Non-pigmented ciliary epithelial cell (primary cell): ENCODE measurements at regions not wholly inside any gene's neighbourhood (a gene's known extent, or its start where the extent isn't known, plus 50 kb on each side); places are given as distances from the start of the nearest gene placed in this dataset.
"Not testable (repeated sequence)": the region's sequence is repeated elsewhere in the genome, so short reads cannot be mapped to it uniquely, and the experiment has no call there.

Source experiments
- DNase-seq: peaks from one replicate; pipeline ENCODE4 v3.0.0-alpha.2; 2010; ENCODE audit warnings: low read depth

DNA sequence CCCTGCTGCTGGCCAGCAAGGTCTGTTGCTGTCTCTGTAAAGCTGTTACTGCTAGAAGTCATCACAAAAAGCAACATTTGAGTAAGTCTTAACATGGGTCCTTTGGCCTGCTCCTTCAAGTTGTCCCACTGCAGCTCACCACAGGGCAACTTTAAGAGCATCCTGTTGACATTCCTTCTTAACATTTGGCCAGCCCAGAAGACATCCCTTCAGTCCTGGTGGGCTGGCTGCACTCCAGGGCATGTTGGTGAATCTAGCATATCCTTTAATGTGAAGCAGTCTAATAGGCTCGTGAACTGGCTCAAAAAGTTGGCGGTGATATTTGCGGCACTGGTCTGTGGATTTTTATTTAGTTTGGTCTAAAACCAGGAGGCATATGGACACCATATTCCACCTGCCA, 92.2 kb upstream of the MAML3 start:
- no peak for DNase-seq

DNA sequence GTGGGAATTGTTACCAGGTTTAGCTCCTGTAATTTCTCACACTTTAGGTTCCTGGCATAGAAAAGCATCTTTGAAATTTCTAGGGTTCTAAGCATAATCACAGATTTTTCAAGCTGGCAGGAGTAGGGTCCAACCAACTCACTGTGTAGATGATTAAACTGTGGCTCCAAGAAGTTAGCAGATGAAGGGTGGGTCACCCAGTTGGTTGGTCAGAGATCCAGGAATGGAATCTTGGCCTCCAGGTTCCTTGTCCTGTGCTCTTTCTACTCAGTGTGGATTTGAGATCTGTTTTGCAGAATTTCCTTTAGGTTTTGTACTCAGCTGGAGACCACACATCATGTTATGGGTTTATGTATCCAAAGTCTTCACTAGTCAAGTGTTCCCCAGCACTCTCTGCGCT, 90.3 kb upstream of the MAML3 start:
- DNase-seq: no peak

DNA sequence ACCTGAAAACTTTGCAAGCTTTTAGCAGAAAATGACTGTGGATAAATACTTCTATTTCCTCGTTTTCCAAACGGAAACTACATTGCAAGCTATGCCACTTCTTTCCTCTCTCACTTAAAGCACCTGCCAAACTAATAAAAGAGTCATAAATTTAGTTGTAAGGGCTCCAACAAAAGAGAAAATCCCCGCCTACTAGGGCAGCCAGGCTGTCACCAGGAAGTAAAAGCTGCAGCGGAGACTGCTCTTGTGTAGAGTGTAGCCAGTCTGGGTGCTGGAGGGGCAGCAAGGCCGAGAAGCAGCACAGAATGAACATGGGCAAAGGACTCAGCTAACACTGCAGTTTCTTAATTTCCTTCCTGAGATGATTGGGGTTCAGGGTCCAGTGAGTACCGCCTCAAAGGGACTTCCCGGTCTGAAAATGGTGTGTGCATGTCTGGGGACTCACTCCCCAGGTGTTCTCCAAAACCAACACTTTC, 89.3 kb upstream of the MAML3 start:
- no peak for DNase-seq

DNA sequence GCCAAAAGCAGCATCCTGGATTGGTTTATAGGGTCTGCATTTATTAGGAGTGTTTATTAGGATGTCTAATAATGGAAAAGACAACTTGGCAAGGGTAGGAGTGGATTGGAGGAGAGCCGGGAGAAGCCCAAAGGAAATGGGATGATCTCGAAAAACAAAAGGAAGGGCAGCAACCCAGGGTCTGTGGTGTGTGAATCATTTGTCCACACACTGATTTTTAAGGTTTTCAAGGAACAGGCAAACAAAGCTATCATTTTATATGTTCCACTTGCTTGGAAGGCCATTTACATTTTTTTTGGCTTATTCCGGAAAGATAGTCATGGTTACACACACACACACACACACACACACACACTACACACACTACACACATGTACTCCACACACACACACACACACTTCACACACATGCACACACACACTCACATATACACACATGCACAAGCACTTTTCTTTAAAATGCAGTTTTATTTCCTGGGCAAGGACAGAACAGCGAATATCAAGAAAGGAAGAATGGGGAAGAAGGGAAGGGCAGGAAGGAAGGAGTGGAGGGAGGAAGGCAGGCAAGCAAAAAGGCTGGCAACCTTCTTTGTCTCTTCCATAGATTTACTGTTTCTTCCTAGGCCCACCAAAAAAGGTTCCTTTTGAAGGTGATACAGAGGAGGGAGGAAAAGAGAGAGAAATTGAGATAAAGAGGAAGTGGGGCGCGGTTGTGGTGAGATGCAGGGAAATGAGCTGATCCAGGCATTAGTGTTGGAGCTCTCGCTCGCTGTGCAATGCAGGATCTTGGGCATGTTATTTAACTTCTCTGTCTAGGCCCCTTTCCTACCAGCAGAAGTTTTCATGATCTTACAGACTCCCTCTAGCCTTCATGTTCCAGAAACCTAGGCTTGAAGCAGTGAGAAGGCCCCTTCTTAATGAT, 88.6 kb upstream of the MAML3 start:
- no peak for DNase-seq

DNA sequence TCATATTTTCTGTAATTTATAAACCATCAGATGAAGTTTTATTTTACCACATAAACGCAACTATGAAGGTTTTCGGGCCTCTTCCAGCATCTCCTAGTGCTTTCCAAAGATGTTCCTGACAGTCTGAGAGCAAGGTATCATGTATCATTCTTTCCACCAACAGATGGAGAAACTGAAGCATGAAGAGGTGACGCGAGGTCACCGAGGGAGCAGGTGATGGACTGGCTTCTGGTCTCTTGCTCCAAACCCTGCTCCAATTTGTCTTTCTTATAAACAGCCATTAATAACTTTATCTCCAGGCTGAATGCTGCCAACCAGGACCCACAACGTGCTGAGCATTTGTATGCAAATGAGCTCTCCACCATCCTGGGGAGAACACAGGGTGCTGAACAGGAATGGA, 86.3 kb upstream of the MAML3 start:
- DNase-seq: no peak

DNA sequence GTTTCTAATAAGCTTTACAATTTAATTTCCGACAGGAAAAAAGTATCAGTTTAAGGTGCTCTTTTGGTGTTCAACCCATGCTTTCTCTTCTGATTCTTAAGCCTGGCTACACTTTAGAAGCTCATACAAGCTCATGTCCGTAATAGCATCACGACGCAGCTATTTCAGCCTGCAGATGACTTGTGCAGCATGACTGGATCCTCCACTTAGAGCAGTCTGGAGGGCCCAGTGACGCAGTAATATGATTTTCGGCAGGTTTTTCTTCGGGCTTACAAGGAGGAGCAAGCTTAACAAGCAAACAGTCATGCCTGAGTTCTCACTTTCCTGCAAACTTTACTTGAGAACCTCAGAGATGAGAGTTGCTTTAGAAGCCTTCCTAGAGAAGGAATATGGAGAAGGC, 85.3 kb upstream of the MAML3 start:
- DNase-seq: no peak

DNA sequence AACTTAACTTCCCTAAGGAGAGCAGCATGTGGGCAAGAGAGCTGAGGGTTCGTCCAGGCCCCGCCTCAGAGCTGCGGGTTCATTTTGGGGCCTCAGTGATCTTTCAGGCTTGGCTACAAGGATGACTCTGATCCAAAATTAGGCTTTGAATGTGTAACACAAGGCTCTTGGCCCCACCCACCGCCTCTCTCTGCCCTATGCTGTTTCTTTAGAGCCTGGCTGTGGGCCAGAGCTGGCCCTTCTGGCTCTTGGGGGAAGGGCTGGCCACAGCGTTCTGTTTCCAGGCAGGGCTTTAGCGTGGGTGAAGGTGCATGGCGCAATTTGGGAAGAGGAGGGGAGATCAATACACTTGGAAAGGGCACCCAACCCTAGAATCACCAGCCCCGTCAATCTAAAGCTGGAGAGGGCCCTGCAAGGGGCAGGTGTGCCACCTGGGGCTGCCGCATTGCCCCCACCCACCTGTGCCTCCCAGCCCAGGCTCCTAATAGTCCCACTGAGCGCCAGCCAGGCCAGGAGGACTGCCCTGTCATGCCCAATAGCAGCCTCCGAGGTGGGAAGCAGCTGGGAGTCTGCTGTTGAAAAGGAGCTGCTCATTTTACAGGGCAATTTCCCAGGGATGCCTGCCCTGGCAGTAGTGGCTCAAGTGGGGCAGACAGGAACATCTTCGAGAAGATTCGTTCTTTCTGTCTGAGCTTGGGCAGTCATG, 84.5 kb upstream of the MAML3 start:
- no peak for DNase-seq

DNA sequence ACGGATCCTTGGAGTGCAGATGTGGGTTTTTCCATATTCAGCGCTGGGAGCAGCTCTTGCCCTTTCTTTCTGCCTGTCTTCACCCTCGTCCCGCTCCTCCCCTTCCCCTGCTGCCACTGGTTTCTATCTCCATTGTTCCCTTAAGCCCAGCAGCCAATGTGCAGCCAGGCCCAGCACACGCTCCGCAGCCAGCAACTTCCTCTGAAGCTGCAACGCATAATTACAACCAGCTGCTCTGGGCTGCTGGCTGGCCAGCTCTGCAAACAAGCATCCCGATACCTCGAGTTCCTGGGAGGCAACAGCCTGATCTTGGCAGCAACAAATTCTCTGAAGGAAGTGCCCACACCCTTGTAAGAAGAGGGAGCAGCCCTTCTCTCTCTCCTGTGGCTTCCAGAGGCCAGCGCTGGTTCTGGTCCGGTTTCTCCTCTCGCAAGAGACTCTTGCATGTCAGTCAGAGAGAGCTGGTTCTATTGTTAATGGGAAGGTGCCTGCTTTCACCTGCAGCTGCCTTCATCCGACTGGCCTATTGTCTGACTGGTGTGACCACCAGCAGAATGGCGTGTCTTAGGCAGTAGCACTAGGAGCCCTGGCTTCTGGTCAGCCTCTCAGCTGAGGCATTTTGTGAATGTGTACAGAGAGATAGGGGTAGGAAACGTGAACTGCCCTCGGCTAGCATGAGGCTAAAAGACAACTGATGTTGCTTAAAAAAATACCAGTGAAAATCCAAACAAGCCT, 83.8 kb upstream of the MAML3 start:
- DNase-seq: no peak

DNA sequence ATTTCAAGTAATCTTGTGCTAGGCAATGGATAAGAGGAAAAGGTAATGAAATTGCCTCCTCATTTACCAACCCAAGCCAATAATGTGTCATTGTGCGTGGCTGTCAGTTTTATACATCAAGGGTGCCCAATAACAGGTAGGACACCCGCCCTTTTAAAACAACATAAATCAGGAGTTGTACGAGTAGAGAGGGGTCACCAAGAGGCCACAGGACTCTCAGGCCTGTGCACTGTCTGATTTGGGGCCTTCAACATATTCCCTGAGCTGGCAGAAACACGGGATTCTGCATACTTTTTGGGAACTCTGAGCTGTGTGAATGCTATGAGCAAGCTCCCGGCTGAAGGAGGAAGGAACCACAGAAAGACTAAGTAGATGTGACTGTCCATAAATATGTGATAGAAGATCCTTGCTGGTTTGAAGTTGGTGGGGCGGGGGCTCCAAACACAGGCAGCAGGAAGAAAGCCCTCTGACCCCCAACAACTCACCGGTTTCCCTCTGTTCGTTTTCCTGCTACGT, 82.7 kb upstream of the MAML3 start:
- no peak for DNase-seq

DNA sequence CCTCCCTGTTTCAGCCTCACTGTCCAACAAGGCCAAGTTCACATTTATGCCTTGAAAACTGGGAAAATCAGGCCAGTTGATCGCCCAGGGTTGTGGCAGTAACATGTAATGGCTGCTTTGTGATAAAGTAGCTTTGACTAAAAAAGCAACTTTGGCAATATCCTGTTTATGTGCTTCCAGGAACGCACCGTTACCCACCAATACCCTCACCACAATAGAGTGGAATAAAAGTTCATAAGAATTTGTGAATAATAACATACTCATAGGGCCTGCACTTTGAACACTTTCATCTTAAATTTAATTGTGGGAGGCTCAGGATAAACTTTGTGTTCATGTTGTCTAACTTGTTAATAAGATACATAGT, 80.7 kb upstream of the MAML3 start:
- no peak for DNase-seq

DNA sequence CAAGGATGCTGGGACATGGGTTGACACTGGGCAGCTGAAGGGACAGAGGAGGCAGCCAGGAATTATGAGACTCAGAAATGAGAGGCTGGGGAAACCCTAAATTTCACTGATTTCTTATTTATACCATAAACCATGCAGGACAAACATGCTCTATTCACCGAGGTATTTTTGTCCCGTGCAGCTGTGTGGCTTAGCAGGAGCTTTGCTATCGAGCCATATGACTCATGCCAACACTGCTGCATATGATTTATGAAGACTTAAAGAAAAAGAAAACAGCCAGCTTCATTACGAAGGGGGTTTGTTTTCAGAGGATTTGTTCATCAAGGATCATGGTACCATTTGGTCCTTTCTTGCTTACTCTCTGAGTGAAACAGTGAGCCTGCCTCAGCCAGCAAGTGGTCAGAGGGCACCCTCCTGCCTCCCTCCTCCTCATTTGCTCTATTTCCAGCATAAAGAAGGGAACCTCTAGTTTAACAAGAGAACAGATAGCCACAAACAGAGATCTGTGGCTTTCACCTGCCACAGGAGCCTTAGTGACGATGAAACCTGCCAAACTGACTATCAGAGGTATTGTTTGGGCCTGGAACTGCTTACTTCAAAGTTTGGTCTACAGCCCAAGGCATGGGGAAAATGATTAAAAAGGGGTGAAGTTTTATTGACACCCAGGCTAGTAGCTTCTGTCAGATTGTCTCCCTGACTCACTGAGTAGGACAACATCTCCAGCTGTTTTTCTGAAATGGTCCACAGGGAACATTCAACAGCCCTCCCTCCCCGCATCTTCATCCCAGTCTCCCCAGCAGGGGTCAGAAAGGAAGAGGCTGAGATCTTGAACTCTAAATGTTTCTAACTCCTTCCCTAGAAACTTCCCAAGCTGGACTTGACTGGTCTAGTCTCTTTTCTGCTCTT, 80.1 kb upstream of the MAML3 start:
- no peak for DNase-seq

DNA sequence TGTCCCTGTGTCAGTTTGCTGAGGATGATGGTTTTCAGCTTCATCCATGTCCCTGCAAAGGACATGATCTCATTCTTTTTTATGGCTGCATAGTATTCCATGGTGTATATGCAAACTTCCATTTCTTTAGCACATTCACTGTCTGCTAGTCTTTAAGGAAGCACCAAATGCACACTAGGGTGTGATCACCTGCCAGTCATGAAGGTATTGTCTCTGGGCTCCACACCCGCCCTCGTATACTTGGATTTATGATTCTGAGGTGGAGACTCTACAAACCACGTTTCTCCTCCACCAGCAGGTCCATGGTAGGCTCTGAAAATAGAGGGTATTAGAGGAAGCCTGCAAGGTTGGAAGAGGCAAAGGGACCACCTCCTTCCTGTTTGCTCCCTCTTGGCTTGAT, 75.9 kb upstream of the MAML3 start:
- DNase-seq: no peak

DNA sequence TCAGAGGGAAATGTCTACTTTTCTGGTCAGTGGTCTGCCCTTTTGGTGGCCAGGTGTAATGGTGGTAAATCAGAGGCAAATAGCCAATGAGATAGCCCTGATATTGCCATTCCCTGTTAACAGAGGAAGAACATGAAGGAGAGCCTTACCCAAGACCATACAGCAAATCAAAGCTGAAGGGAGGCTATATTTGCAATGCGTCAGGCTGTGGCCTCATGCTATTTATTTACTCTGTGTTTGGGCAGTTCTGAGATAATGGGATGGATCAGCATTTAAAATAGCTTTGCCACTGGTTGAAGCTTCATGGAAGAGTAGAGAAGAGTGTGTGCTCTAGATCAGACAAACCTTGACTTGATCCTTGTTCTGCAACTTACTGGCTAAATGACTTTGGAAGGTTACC, 73.3 kb upstream of the MAML3 start:
- DNase-seq: no peak

DNA sequence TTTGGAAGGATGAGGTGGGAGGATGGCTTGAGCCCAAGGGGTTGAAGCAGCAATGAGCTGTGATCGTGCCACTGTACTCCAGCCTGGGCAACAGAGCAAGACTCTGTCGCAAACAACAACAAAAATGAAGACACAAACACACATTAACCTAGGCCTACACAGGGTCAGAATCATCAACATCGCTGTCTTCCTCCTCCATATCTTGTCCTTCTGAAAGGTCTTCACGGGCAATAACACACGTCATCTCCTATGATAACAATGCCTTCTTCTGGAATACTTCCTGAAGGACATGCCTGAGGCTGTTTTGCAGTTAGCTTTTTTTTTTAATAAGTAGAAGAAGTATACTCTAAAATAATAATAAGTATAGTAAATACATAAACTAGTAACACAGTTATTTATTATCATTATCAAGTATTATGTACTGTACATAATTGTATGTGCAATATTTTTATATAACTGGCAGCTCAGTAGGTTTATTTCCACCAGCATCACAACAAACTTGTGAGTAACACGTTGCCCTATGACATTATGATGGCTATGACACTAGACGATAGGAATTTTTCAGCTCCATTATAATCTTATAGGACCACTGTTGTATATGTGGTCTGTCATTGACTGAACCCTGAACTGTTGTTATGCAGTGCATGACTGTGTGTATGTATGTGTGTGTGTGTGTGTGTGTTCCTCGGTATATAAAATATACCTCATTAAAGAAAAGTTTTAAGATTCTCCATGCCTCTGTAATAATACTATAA, 69.2 kb upstream of the MAML3 start:
- no peak for DNase-seq

DNA sequence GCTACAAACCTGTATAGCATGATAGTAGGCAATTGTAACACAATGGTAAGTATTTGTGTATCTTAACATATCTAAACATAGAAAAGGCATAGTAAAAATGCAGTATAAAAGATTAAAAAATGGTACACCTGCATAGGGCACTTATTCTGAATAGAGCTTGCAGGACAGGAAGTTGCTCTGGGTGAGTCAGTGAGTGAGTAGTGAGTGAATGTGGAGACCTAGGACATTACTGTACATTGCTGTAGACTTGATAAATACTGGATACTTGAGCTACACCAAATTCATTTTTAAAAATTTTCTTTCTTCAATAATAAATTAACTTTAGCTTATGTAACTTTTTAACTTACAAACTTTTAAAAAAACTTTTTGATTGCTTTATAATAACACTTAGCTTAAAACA, 68.2 kb upstream of the MAML3 start:
- DNase-seq: no peak

DNA sequence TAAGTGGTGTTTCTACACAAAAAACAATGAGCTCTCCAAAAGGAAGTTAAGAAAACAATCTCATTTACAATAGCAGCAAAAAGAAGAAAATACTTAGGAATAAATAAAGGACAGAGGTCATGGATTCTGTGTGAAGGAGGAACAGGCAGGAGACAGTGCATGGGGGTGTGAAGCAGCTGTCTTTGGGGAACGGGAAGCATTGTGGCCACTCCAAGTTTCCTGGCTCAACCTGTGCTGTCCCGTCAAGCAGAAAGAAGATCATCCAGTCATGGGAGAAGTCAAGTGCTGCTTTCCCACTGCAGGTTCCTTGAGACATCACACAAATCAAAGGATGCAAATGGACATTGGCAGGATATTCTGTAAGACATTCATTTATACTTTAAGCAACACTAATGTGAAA, 66.1 kb upstream of the MAML3 start:
- DNase-seq: no peak

DNA sequence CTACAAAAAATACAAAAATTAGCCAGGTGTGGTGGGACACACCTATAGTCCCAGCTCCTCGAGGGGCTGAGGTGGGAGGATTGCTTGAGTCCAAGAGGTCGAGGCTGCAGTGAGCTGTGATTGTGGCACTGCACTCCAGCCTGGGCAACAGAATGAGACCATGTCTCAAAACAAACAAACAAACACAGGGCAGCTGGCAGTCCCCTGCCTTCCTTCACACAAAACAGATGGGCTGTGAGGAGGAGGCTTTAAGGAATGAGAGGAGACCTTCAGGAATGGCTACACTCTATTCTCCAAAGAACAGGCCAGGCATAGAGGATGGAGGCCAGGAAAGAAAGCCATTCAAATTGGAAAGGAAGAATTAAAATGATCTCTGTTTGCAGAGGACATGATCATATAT, 65.6 kb upstream of the MAML3 start:
- DNase-seq: no peak

DNA sequence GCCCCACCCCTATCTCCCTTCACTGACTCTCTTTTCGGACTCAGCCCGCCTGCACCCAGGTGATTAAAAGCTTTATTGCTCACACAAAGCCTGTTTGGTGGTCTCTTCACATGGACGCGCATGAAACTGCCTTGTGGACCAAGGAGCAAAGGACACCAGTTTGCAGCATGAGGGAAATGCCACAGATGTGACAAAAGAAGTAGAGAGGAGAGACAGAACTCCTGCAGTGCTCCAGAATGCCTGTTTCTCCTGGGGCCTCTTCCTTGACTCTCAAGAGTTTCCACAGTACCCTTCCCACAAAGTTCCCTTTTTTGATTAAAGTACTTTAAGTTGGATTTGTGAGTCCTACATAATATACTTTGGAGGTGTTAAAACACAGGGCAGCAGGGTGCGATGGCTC, 65.1 kb upstream of the MAML3 start:
- not testable (repeated sequence) for DNase-seq

DNA sequence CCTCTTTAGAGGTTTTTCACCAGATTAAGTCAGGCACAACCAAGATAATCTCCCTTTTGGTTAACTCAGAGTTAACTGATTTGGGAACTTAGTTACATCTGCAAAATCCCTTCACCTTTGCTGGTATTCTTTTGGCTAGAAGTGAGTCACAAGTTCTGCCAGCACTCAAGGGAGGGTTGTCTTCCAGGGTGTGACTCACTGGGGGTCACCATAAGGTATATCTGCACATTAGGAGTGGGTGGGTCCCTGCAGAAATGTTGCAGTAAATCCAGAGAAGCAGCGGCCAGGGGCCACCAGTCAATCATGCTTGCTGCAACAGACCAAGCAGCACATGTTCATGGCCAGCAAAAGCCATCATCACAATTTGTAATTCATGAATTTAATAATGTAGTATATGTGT, 59.8 kb upstream of the MAML3 start:
- DNase-seq: no peak

DNA sequence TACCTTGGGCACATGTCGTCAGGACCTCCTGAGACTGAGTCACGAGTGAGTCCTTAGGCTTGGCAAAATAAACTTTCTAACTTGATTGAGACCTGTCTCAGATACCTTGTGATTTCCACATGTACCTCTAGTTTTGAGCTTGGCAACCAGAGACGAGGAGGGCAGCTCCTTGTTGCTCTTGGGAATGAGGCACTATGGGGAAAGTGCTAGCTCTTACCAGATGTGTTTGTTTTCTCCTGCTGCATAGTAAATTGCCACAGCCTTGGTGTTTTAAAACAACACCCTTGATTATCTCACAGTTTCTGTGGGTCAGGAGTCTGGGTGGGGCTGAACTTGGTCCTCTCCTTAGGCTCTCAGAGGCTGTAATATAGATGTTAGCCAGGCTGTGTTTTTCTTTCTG, 59.1 kb upstream of the MAML3 start:
- DNase-seq: no peak

DNA sequence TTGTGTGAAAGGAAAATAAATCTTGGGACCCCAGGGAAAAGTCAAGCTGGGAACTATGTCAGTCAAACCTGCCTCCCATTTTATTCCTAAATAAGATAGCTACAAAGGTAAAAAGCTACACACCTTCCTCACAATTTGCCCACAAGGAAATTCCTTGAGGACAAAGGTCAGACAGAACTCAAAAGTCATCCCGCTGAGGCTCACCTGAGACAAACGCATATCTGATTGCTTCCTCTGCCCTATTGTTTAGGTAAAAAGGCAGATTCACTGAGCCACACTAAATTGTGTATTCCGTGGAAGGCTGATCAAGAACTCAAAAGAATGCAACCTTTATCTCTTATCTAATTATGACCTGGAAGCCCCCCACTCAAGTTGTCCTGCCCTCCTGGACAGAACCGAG, 58.7 kb upstream of the MAML3 start:
- no peak for DNase-seq
